ENCODE measurements at regions not wholly inside any gene's neighbourhood (a gene's known extent, or its start where the extent isn't known, plus 50 kb on each side); places are given as distances from the start of the nearest gene placed in this dataset.

DNA sequence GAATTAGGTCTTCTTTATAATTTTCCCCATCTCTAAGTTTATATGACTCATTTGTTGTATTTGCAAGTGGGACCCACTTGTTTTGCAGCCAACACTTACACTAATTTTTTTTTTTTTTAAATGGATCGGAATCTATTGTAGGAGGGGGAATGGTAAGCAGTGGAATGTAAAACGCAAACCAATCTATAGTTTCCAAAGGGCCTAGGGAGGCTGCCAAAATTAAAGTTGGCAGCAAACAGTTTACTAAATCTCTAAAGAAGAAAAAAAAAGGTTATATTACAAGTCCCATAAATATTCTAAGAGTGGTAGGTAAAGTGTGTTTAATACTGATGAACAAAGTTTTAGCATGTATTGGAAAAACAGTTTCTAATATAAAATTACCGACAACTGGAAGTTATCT lies 416.8 kb upstream of the SALL1 start:
- ATAC-seq (ENCODE audit: poor library complexity) (no peak), DNase-seq (no peak)
- TF ChIP-seq, protein P1, sequence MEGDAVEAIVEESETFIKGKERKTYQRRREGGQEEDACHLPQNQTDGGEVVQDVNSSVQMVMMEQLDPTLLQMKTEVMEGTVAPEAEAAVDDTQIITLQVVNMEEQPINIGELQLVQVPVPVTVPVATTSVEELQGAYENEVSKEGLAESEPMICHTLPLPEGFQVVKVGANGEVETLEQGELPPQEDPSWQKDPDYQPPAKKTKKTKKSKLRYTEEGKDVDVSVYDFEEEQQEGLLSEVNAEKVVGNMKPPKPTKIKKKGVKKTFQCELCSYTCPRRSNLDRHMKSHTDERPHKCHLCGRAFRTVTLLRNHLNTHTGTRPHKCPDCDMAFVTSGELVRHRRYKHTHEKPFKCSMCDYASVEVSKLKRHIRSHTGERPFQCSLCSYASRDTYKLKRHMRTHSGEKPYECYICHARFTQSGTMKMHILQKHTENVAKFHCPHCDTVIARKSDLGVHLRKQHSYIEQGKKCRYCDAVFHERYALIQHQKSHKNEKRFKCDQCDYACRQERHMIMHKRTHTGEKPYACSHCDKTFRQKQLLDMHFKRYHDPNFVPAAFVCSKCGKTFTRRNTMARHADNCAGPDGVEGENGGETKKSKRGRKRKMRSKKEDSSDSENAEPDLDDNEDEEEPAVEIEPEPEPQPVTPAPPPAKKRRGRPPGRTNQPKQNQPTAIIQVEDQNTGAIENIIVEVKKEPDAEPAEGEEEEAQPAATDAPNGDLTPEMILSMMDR (IDR thresholded peaks at IDR 0.05) = no peak
- Mint-ChIP-seq H3K9me3 (peaks cover 4% of the 10 kb centered on the region), H3K27me3 (no peaks in the 10 kb centered on the region), H3K27ac (no peak overlapping the region), H3K4me1 (ENCODE audit: low read depth) (no peaks in the 10 kb centered on the region), H3K4me3 (no peak overlapping the region), H3K36me3 (ENCODE audit: low read depth) (no peaks in the 10 kb centered on the region)
- no peaks in the 10 kb centered on the region for H3K36me3 ChIP-seq (ENCODE audit: insufficient read depth, low read length)
- no peaks in the 10 kb centered on the region for H3K4me1 ChIP-seq (ENCODE audit: insufficient read depth, low read length)
- H3K4me3 ChIP-seq (ENCODE audit: low read length) = no peak overlapping the region
- CTCF ChIA-PET = no interaction called here
- intact Hi-C loops (cut with DNase I, micrococcal nuclease) = no loop called here
- H3K27me3 ChIP-seq (ENCODE audit: control insufficient read depth in 1 of 2, insufficient read depth in 2 of 2, low read length in 2 of 2) = no peaks in the 10 kb centered on the region
- H3K9me3 ChIP-seq (ENCODE audit: control insufficient read depth in 1 of 2, insufficient read depth in 1 of 2, low read length in 2 of 2) = no peaks in the 10 kb centered on the region
- no peak overlapping the region for H3K27ac ChIP-seq (ENCODE audit: low read depth in 1 of 2, low read length in 2 of 2)
- POLR2A ChIA-PET = no interaction called here

DNA sequence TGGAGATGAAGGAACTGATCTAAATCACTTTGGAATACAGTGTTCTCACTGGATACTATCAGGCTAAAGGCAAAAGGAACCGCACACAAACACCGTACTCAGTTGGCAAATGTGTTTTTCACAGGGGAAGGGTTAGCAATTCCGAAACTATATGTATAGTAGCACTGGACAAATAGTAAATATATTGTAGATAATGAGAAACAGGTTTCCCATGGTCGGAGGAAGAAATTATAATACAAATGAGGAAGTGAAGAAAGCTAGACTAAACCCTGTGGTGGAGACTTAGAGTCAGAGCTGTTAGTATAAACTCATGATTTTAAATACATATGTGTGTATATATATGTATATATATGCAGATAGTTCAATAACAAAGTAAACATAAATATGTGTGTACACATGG lies 414.1 kb upstream of the SALL1 start:
- Histone ChIP-seq H3K9me3 (ENCODE audit: control insufficient read depth in 1 of 2, insufficient read depth in 1 of 2, low read length in 2 of 2) (peaks cover 0 to 4% of the 10 kb centered on the region in 2 experiments), H3K27me3 (ENCODE audit: control insufficient read depth in 1 of 2, insufficient read depth in 2 of 2, low read length in 2 of 2) (no peaks in the 10 kb centered on the region), H3K4me3 (ENCODE audit: low read length) (no peak overlapping the region), H3K27ac (ENCODE audit: low read depth in 1 of 2, low read length in 2 of 2) (no peak overlapping the region), H3K4me1 (ENCODE audit: insufficient read depth, low read length) (no peaks in the 10 kb centered on the region), H3K36me3 (ENCODE audit: insufficient read depth, low read length) (no peaks in the 10 kb centered on the region)
- Mint-ChIP-seq H3K27ac (no peak overlapping the region), H3K4me3 (no peak overlapping the region), H3K27me3 (no peaks in the 10 kb centered on the region), H3K36me3 (ENCODE audit: low read depth) (no peaks in the 10 kb centered on the region), H3K4me1 (ENCODE audit: low read depth) (no peaks in the 10 kb centered on the region), H3K9me3 (peaks cover 5% of the 10 kb centered on the region)
- DNase-seq (no peak), ATAC-seq (ENCODE audit: poor library complexity) (no peak)
- CTCF ChIA-PET = interaction anchor here (0.7 kb wide), 1 partner anchor 20 kb away, joined by 3 read pairs; no protein-coding TSS in a partner anchor
- TF ChIP-seq, protein P1 (IDR thresholded peaks at IDR 0.05) = no peak
- POLR2A ChIA-PET = no interaction called here
- intact Hi-C loops (cut with DNase I, micrococcal nuclease) = no loop called here

DNA sequence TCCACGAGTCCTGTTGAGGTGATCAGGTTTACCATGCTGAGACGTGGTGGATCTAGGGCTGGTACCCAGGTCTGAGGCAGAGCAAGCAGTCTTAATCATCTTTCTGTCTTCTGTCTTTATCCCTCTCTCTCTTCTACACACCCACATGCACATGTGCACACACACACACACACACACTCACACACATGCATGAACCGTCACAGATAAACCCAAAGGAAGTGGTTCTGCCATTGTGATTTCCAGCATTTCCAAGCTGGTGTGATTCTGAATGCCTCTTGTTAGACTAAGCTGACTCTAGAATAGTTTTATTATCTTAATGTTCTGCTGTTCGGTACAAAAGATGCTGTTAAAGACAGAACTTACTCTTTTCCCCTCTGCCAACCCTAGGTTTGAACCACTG lies 411.8 kb upstream of the SALL1 start:
- Histone ChIP-seq H3K4me1 (ENCODE audit: insufficient read depth, low read length) (no peaks in the 10 kb centered on the region), H3K36me3 (ENCODE audit: insufficient read depth, low read length) (no peaks in the 10 kb centered on the region), H3K9me3 (ENCODE audit: control insufficient read depth in 1 of 2, insufficient read depth in 1 of 2, low read length in 2 of 2) (peaks cover 0 to 4% of the 10 kb centered on the region in 2 experiments), H3K27me3 (ENCODE audit: control insufficient read depth in 1 of 2, insufficient read depth in 2 of 2, low read length in 2 of 2) (no peaks in the 10 kb centered on the region), H3K4me3 (ENCODE audit: low read length) (no peak overlapping the region), H3K27ac (ENCODE audit: low read depth in 1 of 2, low read length in 2 of 2) (no peak overlapping the region)
- DNase-seq (no peak), ATAC-seq (ENCODE audit: poor library complexity) (no peak)
- POLR2A ChIA-PET = no interaction called here
- Mint-ChIP-seq H3K9me3 (peaks cover 5% of the 10 kb centered on the region), H3K4me1 (ENCODE audit: low read depth) (no peaks in the 10 kb centered on the region), H3K27me3 (no peaks in the 10 kb centered on the region), H3K36me3 (ENCODE audit: low read depth) (no peaks in the 10 kb centered on the region), H3K27ac (no peak overlapping the region), H3K4me3 (no peak overlapping the region)
- TF ChIP-seq, protein P1 (IDR thresholded peaks at IDR 0.05) = no peak
- CTCF ChIA-PET = no interaction called here
- intact Hi-C loops (cut with DNase I, micrococcal nuclease) = no loop called here
